Cardiac muscle cell (in vitro differentiated cells and primary cell): ENCODE measurements at regions not wholly inside any gene's neighbourhood (a gene's known extent, or its start where the extent isn't known, plus 50 kb on each side); places are given as distances from the start of the nearest gene placed in this dataset.

Source experiments
- DNase-seq, 2 donors: peaks; one replicate each; pipeline versions ENCODE4 v3.0.0 to v3.0.0-alpha.2; 2010 to 2017; ENCODE audit warnings: low read depth in 1 of 2, low spot score in 1 of 2
- H3K27ac ChIP-seq: fragments of 200-600 bp; sonication (generic); 2 replicates; pipeline ENCODE4 v1.5.1; 2016
- H3K27me3 ChIP-seq: fragments of 200-600 bp; sonication (generic); 2 replicates; pipeline ENCODE4 v1.6.0; 2016; ENCODE audit warnings: control low read depth
- H3K36me3 ChIP-seq: fragments of 200-600 bp; sonication (generic); 2 replicates; pipeline ENCODE4 v1.5.1; 2016; ENCODE audit warnings: control low read depth
- H3K4me1 ChIP-seq: fragments of 200-600 bp; sonication (generic); 2 replicates; pipeline ENCODE4 v1.8.1; 2017; ENCODE audit warnings: low read depth, mild to moderate bottlenecking, mixed run types
- H3K4me3 ChIP-seq: fragments of 200-600 bp; sonication (generic); 2 replicates; pipeline ENCODE4 v1.5.1; 2016; ENCODE audit warnings: mild to moderate bottlenecking
- H3K9me3 ChIP-seq: fragments of 200-600 bp; sonication (generic); 2 replicates; pipeline ENCODE4 v1.5.1; 2017; ENCODE audit warnings: low read depth, mild to moderate bottlenecking, control low read depth
- CTCF ChIP-seq: IDR thresholded peaks from 2 replicates; pipeline ENCODE4 v1.5.1; 2012; ENCODE audit warnings: low read depth, mild to moderate bottlenecking, low read length

- peak in 1 of 2 donors; percentile 41 for DNase-seq
- no peak overlapping the region for H3K4me3 ChIP-seq
These were observed 110.1 kb upstream of the PTPN1 start for GRCh38 chr20:50399917-50400704.

GRCh38 chr20:50400705-50401586 is 109.2 kb upstream of the PTPN1 start:
- no peak overlapping the region for H3K4me3 ChIP-seq
- H3K4me1 ChIP-seq, result peaks cover 25% of the 10 kb centered on the region
- no peak for DNase-seq
- no peaks in the 10 kb centered on the region for H3K27me3 ChIP-seq
- H3K36me3 ChIP-seq, result no peaks in the 10 kb centered on the region
- H3K9me3 ChIP-seq, result no peaks in the 10 kb centered on the region
- no peak for TF ChIP-seq CTCF
- peak overlapping the region; percentile 9 for H3K27ac ChIP-seq

More at GRCh38 chr20:50399917-50400704, 110.1 kb upstream of the PTPN1 start:
- Histone ChIP-seq H3K9me3 (no peaks in the 10 kb centered on the region), H3K36me3 (no peaks in the 10 kb centered on the region), H3K27me3 (no peaks in the 10 kb centered on the region), H3K27ac (peak overlapping the region; percentile 90), H3K4me1 (peaks cover 33% of the 10 kb centered on the region)
- no peak for TF ChIP-seq CTCF

- Histone ChIP-seq H3K36me3 (no peaks in the 10 kb centered on the region), H3K27me3 (no peaks in the 10 kb centered on the region), H3K9me3 (no peaks in the 10 kb centered on the region), H3K4me1 (peaks cover 25% of the 10 kb centered on the region), H3K27ac (no peak overlapping the region), H3K4me3 (no peak overlapping the region)
- no peak for TF ChIP-seq CTCF
- no peak for DNase-seq
These were observed 108.4 kb upstream of the PTPN1 start for GRCh38 chr20:50401587-50402418.

GRCh38 chr20:50403565-50404418 is 106.4 kb upstream of the PTPN1 start:
- no peak overlapping the region for H3K4me3 ChIP-seq
- H3K4me1 ChIP-seq, result peaks cover 16% of the 10 kb centered on the region
- H3K27me3 ChIP-seq, result no peaks in the 10 kb centered on the region
- no peak for TF ChIP-seq CTCF
- no peak overlapping the region for H3K27ac ChIP-seq
- H3K36me3 ChIP-seq, result no peaks in the 10 kb centered on the region
- H3K9me3 ChIP-seq, result no peaks in the 10 kb centered on the region
- no peak for DNase-seq
